K562 (cell line): ENCODE measurements at regions not wholly inside any gene's neighbourhood (a gene's known extent, or its start where the extent isn't known, plus 50 kb on each side); places are given as distances from the start of the nearest gene placed in this dataset.
A peak's percentile ranks its signal among the peaks of the same experiment; 100 is the strongest.

Experiments used
- ATAC-seq: fragments of 200-7000 bp; cut with Tn5 transposase; 3 replicates; pipeline ENCODE4 v1.9.1; 2020; ENCODE audit warnings: moderate library complexity
- BruUV-seq: library from RNA; stranded (reverse); fragments of 400-500 nt; replicated peaks from 2 replicates; lab custom pipeline; 2021; lab: Mats Ljungman, UMichigan
- CTCF ChIA-PET: fragments of 300-600 bp; formaldehyde crosslinking; extraction: SDS; loops from one replicate; lab custom pipeline; 2021; ENCODE audit warnings: low intra/inter-chr PET ratio; lab: Yijun Ruan, JAX
- POLR2A ChIA-PET: fragments of 300-600, 350-650 bp; sonication (Branson Sonifier 250); formaldehyde crosslinking; extraction: SDS; loops from one replicate; lab custom pipeline; 2021; ENCODE audit warnings: antibody characterized with exemption, inconsistent platforms; lab: Yijun Ruan, JAX
- DNase-seq, 4 experiments: peaks; one replicate each; pipeline versions ENCODE4 v3.0.0 to v3.0.0-alpha.2; 2011 to 2018; ENCODE audit warnings: low spot score in 3 of 4, mixed read lengths in 3 of 4; ENCODE audit errors: extremely low read depth in 1 of 4
- FAIRE-seq: peaks from 2 replicates; lab custom pipeline; 2011; peaks lifted over from hg19 to GRCh38; lab: Jason Lieb, UNC
- H2AFZ ChIP-seq: 2 replicates; pipeline ENCODE4 v1.6.0; 2011; ENCODE audit warnings: low read depth, low read length, control low read depth, inconsistent platforms
- H3K27ac ChIP-seq: fragments of 200-600 bp; 3 replicates; pipeline ENCODE4 v1.8.0; 2011; ENCODE audit warnings: low read depth, mild to moderate bottlenecking, control low read depth, inconsistent platforms, low read length, moderate library complexity, mixed read lengths; ENCODE audit errors: extremely low read depth
- H3K27me3 ChIP-seq, 2 experiments: fragments of 300-600 bp in 1 of 2; 2 replicates in 1 of 2; 3 replicates in 1 of 2; pipeline versions ENCODE4 v1.6.0 to v1.8.0; 2011; ENCODE audit warnings: inconsistent platforms in 2 of 2, low read length in 2 of 2, mild to moderate bottlenecking in 1 of 2, mixed read lengths in 1 of 2, moderate library complexity in 1 of 2; ENCODE audit not compliant: control insufficient read depth in 2 of 2, insufficient read depth in 2 of 2
- H3K36me3 ChIP-seq: fragments of 300-600 bp; 3 replicates; pipeline ENCODE4 v1.8.0; 2011; ENCODE audit warnings: mild to moderate bottlenecking, low read length, inconsistent platforms; ENCODE audit not compliant: control insufficient read depth, insufficient read depth
- H3K4me1 ChIP-seq, 2 experiments: fragments of 200-600 bp in 1 of 2; replicated peaks in 1 of 2; 2 replicates in 1 of 2; 3 replicates in 1 of 2; pipeline versions ENCODE4 v1.5.1 to v1.8.0; 2011; ENCODE audit warnings: inconsistent platforms in 2 of 2, low read length in 2 of 2, mild to moderate bottlenecking in 1 of 2, mixed read lengths in 1 of 2, moderate library complexity in 1 of 2; ENCODE audit not compliant: control insufficient read depth in 2 of 2, insufficient read depth in 2 of 2
- H3K4me2 ChIP-seq: 2 replicates; pipeline ENCODE4 v1.6.1; 2011; ENCODE audit warnings: low read length, control low read depth, inconsistent platforms, mixed read lengths; ENCODE audit not compliant: insufficient read depth
- H3K4me3 ChIP-seq: fragments of 200-600 bp; sonication (generic), shearing (Covaris generic); 2 replicates; pipeline ENCODE4 v1.5.1; 2016; ENCODE audit warnings: control low read depth, inconsistent platforms
- H3K79me2 ChIP-seq: fragments of 200-600 bp; 3 replicates; pipeline ENCODE4 v1.8.0; 2011; ENCODE audit warnings: low read length, inconsistent platforms; ENCODE audit not compliant: control insufficient read depth, insufficient read depth
- H3K9ac ChIP-seq, 2 experiments: 2 replicates each; pipeline versions ENCODE4 v1.6.0 to v1.6.1; 2011; ENCODE audit warnings: low read depth in 2 of 2, low read length in 2 of 2, control low read depth in 1 of 2, inconsistent platforms in 1 of 2, mild to moderate bottlenecking in 1 of 2, mixed read lengths in 1 of 2; ENCODE audit not compliant: insufficient read depth in 1 of 2
- H3K9me1 ChIP-seq: one replicate; pipeline ENCODE4 v1.6.0; 2011; ENCODE audit warnings: inconsistent platforms, mild to moderate bottlenecking, low read length, moderate library complexity; ENCODE audit not compliant: control insufficient read depth, insufficient read depth
- H3K9me3 ChIP-seq: replicated peaks from 2 replicates; pipeline ENCODE4 v1.5.1; 2011; ENCODE audit warnings: low read depth, low read length, inconsistent platforms; ENCODE audit not compliant: control insufficient read depth, insufficient read depth
- H4K20me1 ChIP-seq: replicated peaks from 2 replicates; pipeline ENCODE4 v1.6.1; 2011; ENCODE audit warnings: low read length, inconsistent platforms, mixed read lengths; ENCODE audit not compliant: control insufficient read depth, insufficient read depth
- CBX3 ChIP-seq, 2 experiments: IDR thresholded peaks; 1 replicate in 1 of 2; 2 replicates in 1 of 2; pipeline ENCODE4 v1.6.1; 2012; ENCODE audit warnings: inconsistent platforms in 2 of 2, low read length in 2 of 2, borderline replicate concordance in 1 of 2, control low read depth in 1 of 2
- CREBBP ChIP-seq: IDR thresholded peaks from one replicate; pipeline ENCODE4 v1.6.1; 2012; ENCODE audit warnings: low read depth, mild to moderate bottlenecking, control low read depth, inconsistent platforms, low read length
- FOXP1 ChIP-seq: sonication (generic); formaldehyde crosslinking; IDR thresholded peaks from 2 replicates; pipeline ENCODE4 v1.8.0; 2022; ENCODE audit warnings: mild to moderate bottlenecking, missing genetic modification reagents
- GATA2 ChIP-seq: sonication (generic); formaldehyde crosslinking; IDR thresholded peaks from 2 replicates; pipeline ENCODE4 v1.4.0; 2020; ENCODE audit warnings: mild to moderate bottlenecking, missing genetic modification reagents
- HMG20B ChIP-seq: fragments of 250-450 bp; sonication (Bioruptor Pico); IDR thresholded peaks from 2 replicates; pipeline ENCODE4 v1.5.0; 2021; ENCODE audit warnings: mild to moderate bottlenecking
- NFIX ChIP-seq: fragments of 250-450 bp; sonication (Bioruptor Pico); IDR thresholded peaks from 2 replicates; pipeline ENCODE4 v1.4.0; 2020; ENCODE audit warnings: low read depth, mild to moderate bottlenecking, moderate library complexity
- RBM15 ChIP-seq: fragments of 200-400 bp; formaldehyde crosslinking; IDR thresholded peaks from 2 replicates; pipeline ENCODE4 v1.6.1; 2018; ENCODE audit warnings: mild to moderate bottlenecking, low read length, moderate library complexity; ENCODE audit not compliant: insufficient read depth
- SMARCA5 ChIP-seq: fragments of 450-650 bp; IDR thresholded peaks from 2 replicates; pipeline ENCODE4 v1.6.1; 2016
- TOE1 ChIP-seq, 2 experiments: fragments of 450-650 bp in 1 of 2; sonication (generic) in 1 of 2; formaldehyde crosslinking in 1 of 2; IDR thresholded peaks; 2 replicates each; pipeline versions ENCODE4 v1.7.1 to v1.8.0; 2016 to 2022; ENCODE audit warnings: borderline replicate concordance in 2 of 2, mild to moderate bottlenecking in 2 of 2, antibody characterized with exemption in 1 of 2, inconsistent platforms in 1 of 2, low read depth in 1 of 2, missing genetic modification reagents in 1 of 2, moderate library complexity in 1 of 2
- YY1 ChIP-seq, 3 experiments: IDR thresholded peaks; 2 replicates each; pipeline ENCODE4 v1.6.1; 2011; ENCODE audit warnings: low read length in 2 of 3, mild to moderate bottlenecking in 2 of 3, moderate library complexity in 2 of 3, borderline replicate concordance in 1 of 3, control low read depth in 1 of 3, low read depth in 1 of 3; ENCODE audit not compliant: insufficient read depth in 3 of 3, insufficient replicate concordance in 2 of 3, control insufficient read depth in 1 of 3, insufficient read length in 1 of 3; ENCODE audit errors: extremely low read depth in 1 of 3
- ZC3H11A ChIP-seq: IDR thresholded peaks from 2 replicates; pipeline ENCODE4 v1.6.1; 2012; ENCODE audit warnings: low read depth, low read length, improper control_type of control experiment
- ZNF354B ChIP-seq: fragments of 250-450 bp; sonication (Bioruptor Pico); IDR thresholded peaks from 2 replicates; pipeline ENCODE4 v1.4.0; 2020
- ZNF507 ChIP-seq: conservative IDR thresholded peaks from 2 replicates; pipeline ENCODE4 v1.6.1; 2017; ENCODE audit warnings: missing genetic modification characterization, missing compliant biosample characterization
- ZNF79 ChIP-seq: fragments of 250-450 bp; sonication (Bioruptor Pico); IDR thresholded peaks from 2 replicates; pipeline ENCODE4 v1.4.0; 2020; ENCODE audit warnings: low read depth, mild to moderate bottlenecking, moderate library complexity
- WGBS: fragments of 100-300 bp; shearing (Covaris generic); methylation state at CpG from one replicate; pipeline ENCODE4 v1.1.6; 2016; ENCODE audit warnings: low coverage, mixed read lengths; ENCODE audit not compliant: insufficient coverage; ENCODE audit errors: missing lambda C conversion rate; 5-methylcytosine and 5-hydroxymethylcytosine counted together
- in situ Hi-C: fragments of 300-500 bp; cut with MboI; formaldehyde crosslinking; loops from 4 replicates; pipeline ENCODE4 v1.15.0; 2018; ENCODE audit warnings: inconsistent platforms, mixed read lengths
- intact Hi-C: fragments of 100-400 bp; cut with micrococcal nuclease; formaldehyde crosslinking; loops from 2 replicates; pipeline ENCODE4 v1.14.2; 2022
- TF ChIP-seq, protein P1 (sequence below): fragments of 450-650 bp; IDR thresholded peaks from 2 replicates; pipeline ENCODE4 v1.6.1; 2018; ENCODE audit warnings: mild to moderate bottlenecking, low read depth; ENCODE audit not compliant: partially characterized antibody
- TF ChIP-seq, protein P2 (sequence below), 2 experiments: fragments of 450-650 bp in 1 of 2; IDR thresholded peaks; 2 replicates each; pipeline ENCODE4 v1.6.1; 2011 to 2017; ENCODE audit warnings: low read depth in 2 of 2, antibody characterized with exemption in 1 of 2, borderline replicate concordance in 1 of 2, low read length in 1 of 2, mild to moderate bottlenecking in 1 of 2, mixed read lengths in 1 of 2; ENCODE audit not compliant: control insufficient read depth in 1 of 2

DNA sequence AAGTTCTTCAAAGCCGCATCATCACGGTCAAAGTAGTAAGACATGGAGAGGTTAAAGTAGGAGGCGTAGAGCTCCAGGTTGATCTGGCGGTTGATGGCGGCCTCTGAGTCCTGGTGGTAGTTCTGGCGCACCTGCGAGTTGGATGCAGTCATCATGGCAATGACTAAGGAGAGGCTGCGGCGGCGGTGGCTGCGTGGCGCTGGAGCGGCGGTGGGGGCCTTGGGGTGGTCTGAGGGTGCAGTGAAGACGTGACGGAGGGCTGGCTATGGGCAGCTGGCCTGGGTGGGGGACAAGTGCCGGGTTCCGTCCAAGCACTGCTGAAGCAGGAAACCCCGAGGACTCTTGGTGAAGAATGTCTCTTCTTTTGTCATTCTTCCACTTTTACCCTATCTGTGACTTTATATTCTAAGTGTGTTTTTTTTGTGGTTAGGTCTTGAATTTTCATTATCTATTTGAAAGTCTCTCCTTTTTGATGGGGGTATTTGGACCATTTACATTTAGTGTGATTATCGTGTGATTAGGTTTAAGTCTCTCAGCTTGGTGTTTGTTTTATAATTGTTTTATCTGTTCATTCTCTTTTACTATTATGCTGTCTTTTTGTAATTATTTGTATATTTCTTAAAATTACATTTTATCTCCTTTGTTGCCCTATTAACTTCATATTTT is 94.6 kb downstream of the TFAP2B start:
- in situ Hi-C loops (no loop called here), intact Hi-C loops (no loop called here)
- ChIA-PET POLR2A (no interaction called here), CTCF (no interaction called here)
- no peaks in the 10 kb centered on the region for H3K27me3 ChIP-seq
- H3K27ac ChIP-seq, result no peak overlapping the region
- 77% methylated on average over 20 of the region's 20 CpGs for WGBS
- no peaks in the 10 kb centered on the region for H3K36me3 ChIP-seq
- H3K79me2 ChIP-seq, result no peaks in the 10 kb centered on the region
- DNase-seq, result no peak
- peaks cover 0 to 3% of the 10 kb centered on the region in 2 experiments; a peak in 1 of 5 replicates for H3K4me1 ChIP-seq
- H3K4me2 ChIP-seq, result no peak overlapping the region
- H3K9me3 ChIP-seq, result peaks cover 6% of the 10 kb centered on the region
- H3K4me3 ChIP-seq, result no peak overlapping the region
- H3K9me1 ChIP-seq, result no peaks in the 10 kb centered on the region
- no peaks in the 10 kb centered on the region for H4K20me1 ChIP-seq
- no peak for FAIRE-seq
- ATAC-seq, result no peak
- H3K9ac ChIP-seq, result no peak overlapping the region
- no TSS peak for BruUV-seq
- no peak overlapping the region for H2AFZ ChIP-seq
- TF ChIP-seq TOE1 (IDR thresholded peaks at IDR 0.05; ENCODE audit: borderline replicate concordance) (no peak), TOE1 (CRISPR knock-in tag; IDR thresholded peaks at IDR 0.05; ENCODE audit: borderline replicate concordance, low read depth) (no peak), SMARCA5 (0 out of 2 replicates have a peak, but pooled peaks have one; percentile 44), GATA2 (no peak), YY1 (IDR thresholded peaks at IDR 0.05; ENCODE audit: borderline replicate concordance in 1 of 3, control insufficient read depth in 1 of 3, extremely low read depth in 1 of 3, insufficient read depth in 3 of 3, insufficient read length in 1 of 3, insufficient replicate concordance in 2 of 3, low read depth in 1 of 3, low read length in 2 of 3) (no peak), CREBBP (no peak), FOXP1 (no peak), ZNF79 (CRISPR knock-in tag) (no peak), ZNF354B (CRISPR knock-in tag) (peak; percentile 93), HMG20B (no peak), CBX3 (IDR thresholded peaks at IDR 0.05; ENCODE audit: borderline replicate concordance in 1 of 2, low read length in 2 of 2) (peak in 1 of 2 experiments; percentile 43; a peak in 1 of 3 replicates), ZNF507 (tag) (peak; percentile 99), ZC3H11A (no peak), NFIX (CRISPR knock-in tag) (no peak), RBM15 (no peak)
- TF ChIP-seq, protein P1, sequence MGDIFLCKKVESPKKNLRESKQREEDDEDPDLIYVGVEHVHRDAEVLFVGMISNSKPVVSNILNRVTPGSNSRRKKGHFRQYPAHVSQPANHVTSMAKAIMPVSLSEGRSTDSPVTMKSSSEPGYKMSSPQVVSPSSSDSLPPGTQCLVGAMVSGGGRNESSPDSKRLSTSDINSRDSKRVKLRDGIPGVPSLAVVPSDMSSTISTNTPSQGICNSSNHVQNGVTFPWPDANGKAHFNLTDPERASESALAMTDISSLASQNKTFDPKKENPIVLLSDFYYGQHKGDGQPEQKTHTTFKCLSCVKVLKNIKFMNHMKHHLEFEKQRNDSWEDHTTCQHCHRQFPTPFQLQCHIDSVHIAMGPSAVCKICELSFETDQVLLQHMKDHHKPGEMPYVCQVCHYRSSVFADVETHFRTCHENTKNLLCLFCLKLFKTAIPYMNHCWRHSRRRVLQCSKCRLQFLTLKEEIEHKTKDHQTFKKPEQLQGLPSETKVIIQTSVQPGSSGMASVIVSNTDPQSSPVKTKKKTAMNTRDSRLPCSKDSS, result peak; percentile 66
- TF ChIP-seq, protein P2, sequence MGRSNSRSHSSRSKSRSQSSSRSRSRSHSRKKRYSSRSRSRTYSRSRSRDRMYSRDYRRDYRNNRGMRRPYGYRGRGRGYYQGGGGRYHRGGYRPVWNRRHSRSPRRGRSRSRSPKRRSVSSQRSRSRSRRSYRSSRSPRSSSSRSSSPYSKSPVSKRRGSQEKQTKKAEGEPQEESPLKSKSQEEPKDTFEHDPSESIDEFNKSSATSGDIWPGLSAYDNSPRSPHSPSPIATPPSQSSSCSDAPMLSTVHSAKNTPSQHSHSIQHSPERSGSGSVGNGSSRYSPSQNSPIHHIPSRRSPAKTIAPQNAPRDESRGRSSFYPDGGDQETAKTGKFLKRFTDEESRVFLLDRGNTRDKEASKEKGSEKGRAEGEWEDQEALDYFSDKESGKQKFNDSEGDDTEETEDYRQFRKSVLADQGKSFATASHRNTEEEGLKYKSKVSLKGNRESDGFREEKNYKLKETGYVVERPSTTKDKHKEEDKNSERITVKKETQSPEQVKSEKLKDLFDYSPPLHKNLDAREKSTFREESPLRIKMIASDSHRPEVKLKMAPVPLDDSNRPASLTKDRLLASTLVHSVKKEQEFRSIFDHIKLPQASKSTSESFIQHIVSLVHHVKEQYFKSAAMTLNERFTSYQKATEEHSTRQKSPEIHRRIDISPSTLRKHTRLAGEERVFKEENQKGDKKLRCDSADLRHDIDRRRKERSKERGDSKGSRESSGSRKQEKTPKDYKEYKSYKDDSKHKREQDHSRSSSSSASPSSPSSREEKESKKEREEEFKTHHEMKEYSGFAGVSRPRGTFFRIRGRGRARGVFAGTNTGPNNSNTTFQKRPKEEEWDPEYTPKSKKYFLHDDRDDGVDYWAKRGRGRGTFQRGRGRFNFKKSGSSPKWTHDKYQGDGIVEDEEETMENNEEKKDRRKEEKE (IDR thresholded peaks at IDR 0.05; ENCODE audit: borderline replicate concordance in 1 of 2, control insufficient read depth in 1 of 2, low read depth in 2 of 2, low read length in 1 of 2), result no peak
